ENCODE measurements at regions not wholly inside any gene's neighbourhood (a gene's known extent, or its start where the extent isn't known, plus 50 kb on each side); places are given as distances from the start of the nearest gene placed in this dataset.

GRCh38 chr6:15852289-15852688 is 189.5 kb upstream of the DTNBP1 start:
- no peak for DNase-seq (ENCODE audit: low spot score in 2 of 2, unreplicated experiment in 2 of 2)
- H3K4me1 Mint-ChIP-seq, result no peaks in the 10 kb centered on the region
- no peaks in the 10 kb centered on the region for H3K27me3 Mint-ChIP-seq (ENCODE audit: low read depth)
- H3K36me3 Mint-ChIP-seq, result no peaks in the 10 kb centered on the region
- TF ChIP-seq, protein P1, sequence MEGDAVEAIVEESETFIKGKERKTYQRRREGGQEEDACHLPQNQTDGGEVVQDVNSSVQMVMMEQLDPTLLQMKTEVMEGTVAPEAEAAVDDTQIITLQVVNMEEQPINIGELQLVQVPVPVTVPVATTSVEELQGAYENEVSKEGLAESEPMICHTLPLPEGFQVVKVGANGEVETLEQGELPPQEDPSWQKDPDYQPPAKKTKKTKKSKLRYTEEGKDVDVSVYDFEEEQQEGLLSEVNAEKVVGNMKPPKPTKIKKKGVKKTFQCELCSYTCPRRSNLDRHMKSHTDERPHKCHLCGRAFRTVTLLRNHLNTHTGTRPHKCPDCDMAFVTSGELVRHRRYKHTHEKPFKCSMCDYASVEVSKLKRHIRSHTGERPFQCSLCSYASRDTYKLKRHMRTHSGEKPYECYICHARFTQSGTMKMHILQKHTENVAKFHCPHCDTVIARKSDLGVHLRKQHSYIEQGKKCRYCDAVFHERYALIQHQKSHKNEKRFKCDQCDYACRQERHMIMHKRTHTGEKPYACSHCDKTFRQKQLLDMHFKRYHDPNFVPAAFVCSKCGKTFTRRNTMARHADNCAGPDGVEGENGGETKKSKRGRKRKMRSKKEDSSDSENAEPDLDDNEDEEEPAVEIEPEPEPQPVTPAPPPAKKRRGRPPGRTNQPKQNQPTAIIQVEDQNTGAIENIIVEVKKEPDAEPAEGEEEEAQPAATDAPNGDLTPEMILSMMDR (IDR thresholded peaks at IDR 0.05; ENCODE audit: unreplicated experiment), result no peak
- H3K9me3 Mint-ChIP-seq, result no peaks in the 10 kb centered on the region
- no peak overlapping the region for H3K4me3 Mint-ChIP-seq
- no peak overlapping the region for H3K27ac Mint-ChIP-seq

DNA sequence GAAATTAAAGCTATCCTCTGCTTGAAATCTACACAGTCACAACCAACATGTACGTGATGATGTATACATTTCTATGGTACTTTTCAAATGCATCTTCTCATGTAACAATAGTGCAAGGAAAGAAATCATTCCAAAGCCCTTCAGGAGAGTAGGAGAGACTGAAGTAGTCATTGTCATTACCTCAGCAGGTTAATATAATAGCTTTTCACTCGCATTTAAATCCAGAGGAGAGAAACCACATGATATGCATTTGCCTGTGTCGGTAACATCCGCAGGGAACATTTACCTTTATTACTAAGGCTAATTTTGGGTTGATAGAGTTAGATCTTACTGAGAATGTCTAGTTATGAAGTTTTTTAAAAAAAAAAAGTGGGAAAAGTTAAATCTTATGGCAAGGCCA is 186.6 kb upstream of the DTNBP1 start:
- TF ChIP-seq, protein P1 (IDR thresholded peaks at IDR 0.05; ENCODE audit: unreplicated experiment), result no peak
- no peak for DNase-seq (ENCODE audit: low spot score in 2 of 2, unreplicated experiment in 2 of 2)
- Mint-ChIP-seq H3K4me3 (no peak overlapping the region), H3K27me3 (ENCODE audit: low read depth) (no peaks in the 10 kb centered on the region), H3K9me3 (no peaks in the 10 kb centered on the region), H3K4me1 (peaks cover 6% of the 10 kb centered on the region), H3K36me3 (no peaks in the 10 kb centered on the region), H3K27ac (no peak overlapping the region)

- TF ChIP-seq, protein P1 (IDR thresholded peaks at IDR 0.05; ENCODE audit: unreplicated experiment), result no peak
- H3K27me3 Mint-ChIP-seq (ENCODE audit: low read depth), result no peaks in the 10 kb centered on the region
- no peaks in the 10 kb centered on the region for H3K9me3 Mint-ChIP-seq
- H3K4me3 Mint-ChIP-seq, result no peak overlapping the region
- peaks cover 21% of the 10 kb centered on the region for H3K4me1 Mint-ChIP-seq
- DNase-seq (ENCODE audit: low spot score in 2 of 2, unreplicated experiment in 2 of 2), result no peak
- H3K27ac Mint-ChIP-seq, result no peak overlapping the region
- no peaks in the 10 kb centered on the region for H3K36me3 Mint-ChIP-seq
Observed at GRCh38 chr6:15845492-15845891, 182.7 kb upstream of the DTNBP1 start.

DNA sequence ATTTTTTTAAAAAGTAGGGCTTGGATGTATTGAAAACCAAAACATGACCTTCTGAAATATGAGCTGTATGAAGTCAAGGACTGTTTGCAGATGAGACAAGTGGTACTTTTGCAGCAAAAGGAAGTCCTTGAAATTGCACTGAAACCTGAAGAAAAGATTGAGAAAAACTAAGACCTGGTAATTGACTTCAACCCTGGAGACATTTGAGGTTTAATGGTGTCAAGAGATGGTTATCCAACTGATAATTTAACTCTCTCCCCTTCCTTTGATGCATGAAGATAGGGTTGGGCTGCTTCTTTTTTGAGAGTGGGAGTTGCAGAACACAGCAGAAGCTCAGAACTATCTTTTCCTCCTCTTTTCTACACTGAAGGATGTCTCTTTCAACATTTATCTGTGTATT is 180.9 kb upstream of the DTNBP1 start:
- H3K9me3 Mint-ChIP-seq, result no peaks in the 10 kb centered on the region
- H3K4me1 Mint-ChIP-seq, result peaks cover 21% of the 10 kb centered on the region
- TF ChIP-seq, protein P1 (IDR thresholded peaks at IDR 0.05; ENCODE audit: unreplicated experiment), result no peak
- H3K27ac Mint-ChIP-seq, result no peak overlapping the region
- H3K4me3 Mint-ChIP-seq, result no peak overlapping the region
- H3K27me3 Mint-ChIP-seq (ENCODE audit: low read depth), result no peaks in the 10 kb centered on the region
- H3K36me3 Mint-ChIP-seq, result no peaks in the 10 kb centered on the region
- no peak for DNase-seq (ENCODE audit: low spot score in 2 of 2, unreplicated experiment in 2 of 2)

DNA sequence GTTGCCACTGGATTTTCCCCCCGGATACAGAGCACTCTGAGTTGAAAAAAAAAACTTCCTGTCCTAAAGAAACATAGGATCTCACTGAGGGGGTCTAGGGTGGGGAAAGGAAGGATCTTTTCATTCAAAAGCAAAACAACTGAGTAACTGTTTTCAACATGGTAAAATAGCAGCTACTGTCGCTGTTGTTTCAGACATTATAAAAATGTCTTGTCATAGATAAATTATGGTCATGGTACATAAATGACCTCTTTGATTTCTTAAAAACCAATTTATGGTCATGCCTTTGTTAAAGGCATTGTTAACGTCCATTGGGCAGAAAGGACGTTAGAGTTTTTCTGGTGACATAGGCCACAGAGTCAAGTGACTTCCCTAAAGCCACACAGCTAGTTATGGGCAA is 180.4 kb upstream of the DTNBP1 start:
- TF ChIP-seq, protein P1 (IDR thresholded peaks at IDR 0.05; ENCODE audit: unreplicated experiment), result no peak
- no peak overlapping the region for H3K27ac Mint-ChIP-seq
- peaks cover 21% of the 10 kb centered on the region for H3K4me1 Mint-ChIP-seq
- H3K36me3 Mint-ChIP-seq, result no peaks in the 10 kb centered on the region
- H3K27me3 Mint-ChIP-seq (ENCODE audit: low read depth), result no peaks in the 10 kb centered on the region
- no peaks in the 10 kb centered on the region for H3K9me3 Mint-ChIP-seq
- DNase-seq (ENCODE audit: low spot score in 2 of 2, unreplicated experiment in 2 of 2), result no peak
- H3K4me3 Mint-ChIP-seq, result no peak overlapping the region

DNA sequence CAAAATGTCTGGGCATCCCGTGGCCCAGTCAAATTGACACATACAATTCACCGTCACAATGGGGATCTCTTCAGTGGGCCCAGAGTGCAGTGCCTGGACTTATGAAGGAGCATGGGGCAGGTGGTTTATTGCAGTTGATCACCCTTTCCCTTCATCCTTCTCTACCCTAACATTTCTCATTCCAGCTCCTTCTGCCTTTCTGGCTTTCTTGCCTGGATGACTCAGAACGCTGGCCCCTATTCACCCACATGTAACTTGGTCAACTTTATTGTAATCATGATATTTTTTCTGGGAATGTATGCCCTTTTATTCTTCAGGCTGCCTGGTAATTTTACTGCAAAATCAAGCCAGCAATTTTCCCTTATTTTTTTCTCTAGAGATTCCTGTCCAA is 179.9 kb upstream of the DTNBP1 start:
- Mint-ChIP-seq H3K9me3 (no peaks in the 10 kb centered on the region), H3K27ac (no peak overlapping the region), H3K4me1 (peaks cover 24% of the 10 kb centered on the region), H3K4me3 (no peak overlapping the region), H3K36me3 (no peaks in the 10 kb centered on the region), H3K27me3 (ENCODE audit: low read depth) (no peaks in the 10 kb centered on the region)
- TF ChIP-seq, protein P1 (IDR thresholded peaks at IDR 0.05; ENCODE audit: unreplicated experiment), result no peak
- no peak for DNase-seq (ENCODE audit: low spot score in 2 of 2, unreplicated experiment in 2 of 2)
